Natural killer cell (primary cell): ENCODE measurements at regions not wholly inside any gene's neighbourhood (a gene's known extent, or its start where the extent isn't known, plus 50 kb on each side); places are given as distances from the start of the nearest gene placed in this dataset.
A peak's percentile ranks its signal among the peaks of the same experiment; 100 is the strongest.

Experiments used
- ATAC-seq, 3 donors: fragments of 150-1000 bp in 2 of 3; fragments of 200-7000 bp in 1 of 3; cut with Tn5 transposase; 1 replicate in 1 of 3; 2 replicates in 2 of 3; pipeline ENCODE4 v1.10.0; 2021; ENCODE audit warnings: mild to moderate bottlenecking in 2 of 3, moderate library complexity in 2 of 3
- DNase-seq, 2 donors: peaks; one replicate each; pipeline versions ENCODE4 v3.0.0 to v3.0.0-alpha.2; 2013 to 2021; ENCODE audit warnings: mixed read lengths in 1 of 2
- H3K27ac ChIP-seq: one replicate; pipeline ENCODE4 v1.5.1; 2013; ENCODE audit warnings: mild to moderate bottlenecking, low read length
- H3K27me3 ChIP-seq: one replicate; pipeline ENCODE4 v1.6.1; 2013; ENCODE audit warnings: low read length; ENCODE audit not compliant: control insufficient read depth, insufficient read depth
- H3K36me3 ChIP-seq: one replicate; pipeline ENCODE4 v1.6.1; 2013; ENCODE audit warnings: low read length; ENCODE audit not compliant: control insufficient read depth, insufficient read depth
- H3K4me1 ChIP-seq: one replicate; pipeline ENCODE4 v1.6.1; 2013; ENCODE audit warnings: low read length; ENCODE audit not compliant: control insufficient read depth, insufficient read depth
- H3K4me3 ChIP-seq: one replicate; pipeline ENCODE4 v1.5.1; 2013; ENCODE audit warnings: low read length
- H3K9me3 ChIP-seq: one replicate; pipeline ENCODE4 v1.6.1; 2013; ENCODE audit warnings: low read length; ENCODE audit not compliant: control insufficient read depth, insufficient read depth
- H3K27ac Mint-ChIP-seq, 2 donors: one replicate each; pipeline ENCODE4 v1.8.0; 2022; ENCODE audit warnings: mild to moderate bottlenecking in 2 of 2, mixed read lengths in 2 of 2, moderate library complexity in 1 of 2
- H3K27me3 Mint-ChIP-seq, 2 donors: one replicate each; pipeline ENCODE4 v1.8.0; 2022; ENCODE audit warnings: low read depth in 2 of 2, mixed read lengths in 2 of 2
- H3K36me3 Mint-ChIP-seq: one replicate; pipeline ENCODE4 v1.8.0; 2022; ENCODE audit warnings: mixed read lengths
- H3K4me1 Mint-ChIP-seq, 2 donors: one replicate each; pipeline ENCODE4 v1.8.0; 2022; ENCODE audit warnings: mixed read lengths in 2 of 2
- H3K4me3 Mint-ChIP-seq: one replicate; pipeline ENCODE4 v1.8.0; 2022; ENCODE audit warnings: mild to moderate bottlenecking, moderate library complexity, mixed read lengths
- H3K9me3 Mint-ChIP-seq, 2 donors: one replicate each; pipeline ENCODE4 v1.8.0; 2022; ENCODE audit warnings: mixed read lengths in 2 of 2
- CTCF ChIP-seq: fragments of 200-600 bp; IDR thresholded peaks from one replicate; pipeline ENCODE4 v1.8.0; 2022; ENCODE audit warnings: antibody characterized with exemption
- WGBS: methylation state at CpG from one replicate; pipeline ENCODE4 v1.1.7; 2013; ENCODE audit warnings: missing lambda C conversion rate; ENCODE audit not compliant: insufficient coverage; 5-methylcytosine and 5-hydroxymethylcytosine counted together
- intact Hi-C: fragments of 100-400 bp; cut with micrococcal nuclease; formaldehyde crosslinking; loops from one replicate; pipeline ENCODE4 v1.14.2; 2022

GRCh38 chr1:58941471-58942289 lies 157.8 kb upstream of the JUN start:
- TF ChIP-seq CTCF, result no peak
- 0% methylated on average over 4 of the region's 4 CpGs for WGBS
- H3K4me1 Mint-ChIP-seq, result peaks cover 59 to 69% of the 10 kb centered on the region in 2 donors
- H3K4me3 ChIP-seq, result no peak overlapping the region
- H3K27ac Mint-ChIP-seq, result peak overlapping the region; percentile 81 to 86
- no peaks in the 10 kb centered on the region for H3K36me3 Mint-ChIP-seq
- H3K27me3 ChIP-seq, result no peaks in the 10 kb centered on the region
- H3K27ac ChIP-seq, result peak overlapping the region; percentile 56
- ATAC-seq, result peak; percentile 69 to 89 (median 74)
- peaks cover 52% of the 10 kb centered on the region for H3K4me1 ChIP-seq
- no peaks in the 10 kb centered on the region for H3K36me3 ChIP-seq
- intact Hi-C loops, result no loop called here
- peak overlapping the region; percentile 79 for H3K4me3 Mint-ChIP-seq
- no peaks in the 10 kb centered on the region for H3K9me3 Mint-ChIP-seq
- peak in 1 of 2 donors; percentile 73 for DNase-seq
- no peaks in the 10 kb centered on the region for H3K9me3 ChIP-seq
- no peaks in the 10 kb centered on the region for H3K27me3 Mint-ChIP-seq

GRCh38 chr1:58942759-58943191 lies 158.9 kb upstream of the JUN start:
- Histone ChIP-seq H3K27me3 (no peaks in the 10 kb centered on the region), H3K4me3 (no peak overlapping the region), H3K27ac (peak overlapping the region; percentile 54), H3K4me1 (peaks cover 52% of the 10 kb centered on the region), H3K36me3 (no peaks in the 10 kb centered on the region), H3K9me3 (no peaks in the 10 kb centered on the region)
- ATAC-seq (peak; percentile 30 to 48 (median 44)), DNase-seq (peak in 1 of 2 donors; percentile 54)
- Mint-ChIP-seq H3K9me3 (no peaks in the 10 kb centered on the region), H3K4me3 (peak overlapping the region; percentile 79), H3K36me3 (no peaks in the 10 kb centered on the region), H3K27me3 (no peaks in the 10 kb centered on the region), H3K4me1 (peaks cover 54 to 63% of the 10 kb centered on the region in 2 donors), H3K27ac (peak overlapping the region; percentile 81 to 86)
- 12% methylated on average over 5 of the region's 5 CpGs for WGBS
- intact Hi-C loops, result no loop called here
- TF ChIP-seq CTCF, result no peak

- ATAC-seq (no peak), DNase-seq (no peak)
- Mint-ChIP-seq H3K4me1 (peaks cover 64 to 68% of the 10 kb centered on the region in 2 donors), H3K27ac (peak overlapping the region; percentile 81 to 86), H3K27me3 (no peaks in the 10 kb centered on the region), H3K9me3 (no peaks in the 10 kb centered on the region), H3K4me3 (peak overlapping the region; percentile 4), H3K36me3 (no peaks in the 10 kb centered on the region)
- Histone ChIP-seq H3K4me3 (no peak overlapping the region), H3K36me3 (no peaks in the 10 kb centered on the region), H3K4me1 (peaks cover 52% of the 10 kb centered on the region), H3K27me3 (no peaks in the 10 kb centered on the region), H3K9me3 (no peaks in the 10 kb centered on the region), H3K27ac (no peak overlapping the region)
- 84% methylated on average over 4 of the region's 4 CpGs for WGBS
- intact Hi-C loops, result no loop called here
- no peak for TF ChIP-seq CTCF
Observed at GRCh38 chr1:58943776-58944175, 159.9 kb upstream of the JUN start.
